H1 (cell line): ENCODE measurements at regions not wholly inside any gene's neighbourhood (a gene's known extent, or its start where the extent isn't known, plus 50 kb on each side); places are given as distances from the start of the nearest gene placed in this dataset.

Source experiments
- CTCF ChIA-PET: fragments of 300-600 bp; sonication (Branson Sonifier 250); formaldehyde crosslinking; loops from one replicate; lab custom pipeline; 2021; ENCODE audit not compliant: partially characterized antibody; lab: Charles Lee
- POLR2A ChIA-PET: fragments of 300-600 bp; sonication (Branson Sonifier 250); formaldehyde crosslinking; loops from one replicate; lab custom pipeline; 2021; ENCODE audit warnings: inconsistent platforms; ENCODE audit not compliant: partially characterized antibody; lab: Charles Lee
- DNase-seq, 2 experiments: peaks; one replicate each; pipeline versions ENCODE4 v3.0.0 to v3.0.0-alpha.2; 2010 to 2022; ENCODE audit warnings: low spot score in 2 of 2, low read depth in 1 of 2, mixed read lengths in 1 of 2
- FAIRE-seq: peaks from 2 replicates; lab custom pipeline; 2011; peaks lifted over from hg19 to GRCh38; lab: Jason Lieb, UNC
- H2AFZ ChIP-seq: 2 replicates; pipeline ENCODE4 v1.8.1; 2012; ENCODE audit warnings: low read length, inconsistent platforms
- H2AK5ac ChIP-seq: 2 replicates; pipeline ENCODE4 v1.6.1; 2013; ENCODE audit warnings: low read depth, low read length
- H2BK120ac ChIP-seq: replicated peaks from 2 replicates; pipeline ENCODE3; 2013; ENCODE audit warnings: low read depth, low read length, inconsistent platforms
- H2BK12ac ChIP-seq: 2 replicates; pipeline ENCODE4 v1.6.1; 2013; ENCODE audit warnings: low read depth, low read length
- H2BK15ac ChIP-seq: 2 replicates; pipeline ENCODE4 v1.6.1; 2013; ENCODE audit warnings: low read length
- H2BK20ac ChIP-seq: 2 replicates; pipeline ENCODE4 v1.6.1; 2013; ENCODE audit warnings: low read length
- H2BK5ac ChIP-seq: 2 replicates; pipeline ENCODE4 v1.6.1; 2013; ENCODE audit warnings: low read depth, low read length
- H3K14ac ChIP-seq: 2 replicates; pipeline ENCODE4 v1.6.1; 2013; ENCODE audit warnings: inconsistent platforms; ENCODE audit not compliant: insufficient read length
- H3K18ac ChIP-seq: 2 replicates; pipeline ENCODE4 v1.6.1; 2013; ENCODE audit warnings: low read length; ENCODE audit errors: extremely low read depth
- H3K23ac ChIP-seq: 2 replicates; pipeline ENCODE4 v1.6.1; 2013; ENCODE audit warnings: inconsistent platforms; ENCODE audit not compliant: insufficient read length
- H3K23me2 ChIP-seq: 2 replicates; pipeline ENCODE4 v1.6.1; 2013; ENCODE audit warnings: low read depth, low read length
- H3K27ac ChIP-seq: 2 replicates; pipeline ENCODE4 v1.6.1; 2011; ENCODE audit warnings: low read depth, low read length, inconsistent platforms
- H3K27me3 ChIP-seq, 4 experiments: replicated peaks in 1 of 4; 1 replicate in 1 of 4; 2 replicates in 3 of 4; pipeline versions ENCODE4 v1.6.1 to v1.8.1; 2011 to 2013; ENCODE audit warnings: low read length in 3 of 4, mild to moderate bottlenecking in 3 of 4, inconsistent platforms in 2 of 4, mixed read lengths in 2 of 4, moderate library complexity in 1 of 4; ENCODE audit not compliant: control insufficient read depth in 3 of 4, insufficient read depth in 3 of 4; ENCODE audit errors: extremely low read depth in 1 of 4
- H3K36me3 ChIP-seq, 4 experiments: 2 replicates each; pipeline versions ENCODE4 v1.6.1 to v1.8.1; 2011 to 2013; ENCODE audit warnings: mild to moderate bottlenecking in 4 of 4, low read length in 3 of 4, moderate library complexity in 2 of 4, control low read depth in 1 of 4, inconsistent platforms in 1 of 4; ENCODE audit not compliant: insufficient read depth in 4 of 4, control insufficient read depth in 2 of 4
- H3K4ac ChIP-seq: replicated peaks from 2 replicates; pipeline ENCODE3; 2013; ENCODE audit warnings: low read length, low read depth, mixed read lengths, inconsistent platforms; ENCODE audit not compliant: insufficient read length
- H3K4me1 ChIP-seq, 4 experiments: replicated peaks in 1 of 4; 1 replicate in 1 of 4; 2 replicates in 3 of 4; pipeline versions ENCODE4 v1.6.1 to v1.8.1; 2011 to 2013; ENCODE audit warnings: low read length in 3 of 4, inconsistent platforms in 2 of 4, mixed read lengths in 1 of 4; ENCODE audit not compliant: insufficient read depth in 4 of 4, control insufficient read depth in 3 of 4
- H3K4me2 ChIP-seq, 2 experiments: 2 replicates each; pipeline versions ENCODE4 v1.6.1 to v1.8.1; 2011 to 2013; ENCODE audit warnings: low read depth in 2 of 2, low read length in 2 of 2, control low read depth in 1 of 2, inconsistent platforms in 1 of 2, mild to moderate bottlenecking in 1 of 2; ENCODE audit not compliant: insufficient read depth in 1 of 2
- H3K4me3 ChIP-seq, 4 experiments: fragments of 200-600, 300-600 bp in 1 of 4; sonication (generic), shearing (Covaris generic), sonication (Bioruptor Twin) in 1 of 4; 2 replicates each; pipeline versions ENCODE4 v1.5.1 to v1.8.1; 2011 to 2016; ENCODE audit warnings: low read length in 4 of 4, low read depth in 3 of 4, control low read depth in 2 of 4, inconsistent platforms in 2 of 4, mild to moderate bottlenecking in 2 of 4, mixed read lengths in 1 of 4, moderate library complexity in 1 of 4; ENCODE audit not compliant: insufficient read depth in 2 of 4; ENCODE audit errors: extremely low read depth in 1 of 4
- H3K56ac ChIP-seq: replicated peaks from 2 replicates; pipeline ENCODE3; 2013; ENCODE audit warnings: low read depth, mild to moderate bottlenecking, mixed read lengths, low read length, inconsistent platforms; ENCODE audit not compliant: insufficient read length
- H3K79me1 ChIP-seq: 2 replicates; pipeline ENCODE4 v1.6.1; 2013; ENCODE audit warnings: low read depth, low read length, control low read depth
- H3K79me2 ChIP-seq, 2 experiments: 2 replicates each; pipeline versions ENCODE4 v1.6.1 to v1.8.1; 2012 to 2013; ENCODE audit warnings: low read length in 2 of 2, mild to moderate bottlenecking in 2 of 2, inconsistent platforms in 1 of 2; ENCODE audit not compliant: insufficient read depth in 2 of 2, control insufficient read depth in 1 of 2
- H3K9ac ChIP-seq, 4 experiments: replicated peaks in 1 of 4; 1 replicate in 1 of 4; 2 replicates in 3 of 4; pipeline versions ENCODE4 v1.6.1 to v1.8.1; 2011 to 2013; ENCODE audit warnings: low read depth in 3 of 4, low read length in 3 of 4, control low read depth in 2 of 4, mild to moderate bottlenecking in 2 of 4, moderate library complexity in 2 of 4, inconsistent platforms in 1 of 4; ENCODE audit errors: extremely low read depth in 1 of 4
- H3K9me3 ChIP-seq, 2 experiments: 2 replicates each; pipeline versions ENCODE4 v1.6.1 to v1.8.1; 2012 to 2013; ENCODE audit warnings: mild to moderate bottlenecking in 2 of 2, moderate library complexity in 2 of 2, control low read depth in 1 of 2, inconsistent platforms in 1 of 2, low read depth in 1 of 2, low read length in 1 of 2, mixed read lengths in 1 of 2; ENCODE audit not compliant: insufficient read depth in 2 of 2
- H4K20me1 ChIP-seq, 2 experiments: replicated peaks in 1 of 2; 2 replicates each; pipeline versions ENCODE3 to v1.8.1; 2011 to 2013; ENCODE audit warnings: inconsistent platforms in 2 of 2, low read length in 2 of 2, mild to moderate bottlenecking in 1 of 2; ENCODE audit not compliant: insufficient read depth in 2 of 2, control insufficient read depth in 1 of 2
- H4K5ac ChIP-seq: 2 replicates; pipeline ENCODE4 v1.6.1; 2013; ENCODE audit warnings: low read length, low read depth, mixed read lengths, inconsistent platforms; ENCODE audit not compliant: insufficient read length
- H4K8ac ChIP-seq: 2 replicates; pipeline ENCODE4 v1.8.0; 2013; ENCODE audit warnings: mild to moderate bottlenecking, moderate library complexity, low read length, inconsistent platforms; ENCODE audit not compliant: insufficient read depth; ENCODE audit errors: extremely low read depth
- H4K91ac ChIP-seq: replicated peaks from 2 replicates; pipeline ENCODE3; 2013; ENCODE audit warnings: low read length, mixed read lengths, inconsistent platforms; ENCODE audit not compliant: insufficient read length
- RXRA ChIP-seq: IDR thresholded peaks from 2 replicates; pipeline ENCODE4 v1.6.1; 2011; ENCODE audit warnings: low read depth, mild to moderate bottlenecking, low read length, moderate library complexity; ENCODE audit not compliant: insufficient read depth
- WGBS, 2 experiments: shearing (Covaris generic) in 1 of 2; methylation state at CpG; one replicate each; pipeline versions ENCODE4 v1.1.6 to v1.1.7; 2013 to 2015; ENCODE audit warnings: low lambda C conversion rate in 2 of 2, mixed read lengths in 2 of 2, inconsistent platforms in 1 of 2, low coverage in 1 of 2, missing lambda C conversion rate in 1 of 2; ENCODE audit not compliant: insufficient replicate concordance in 2 of 2, insufficient coverage in 1 of 2, insufficient read length in 1 of 2; ENCODE audit errors: extremely low coverage in 1 of 2, missing lambda C conversion rate in 1 of 2; 5-methylcytosine and 5-hydroxymethylcytosine counted together

- H2BK20ac ChIP-seq: no peak overlapping the region
- TF ChIP-seq RXRA: no peak
- H3K4me1 ChIP-seq: no peaks in the 10 kb centered on the region
- H3K18ac ChIP-seq: no peak overlapping the region
- no peak overlapping the region for H2AFZ ChIP-seq
- FAIRE-seq: no peak
- no peak overlapping the region for H3K23ac ChIP-seq
- H4K5ac ChIP-seq: no peak overlapping the region
- H3K4ac ChIP-seq: no peak overlapping the region
- H3K4me2 ChIP-seq: no peak overlapping the region
- no peaks in the 10 kb centered on the region for H4K20me1 ChIP-seq
- 89% methylated on average over 6 of the region's 6 CpGs; no CpG with 5 or more reads in 1 of the 2 experiments for WGBS, 2 experiments
- H2BK120ac ChIP-seq: no peak overlapping the region
- no peaks in the 10 kb centered on the region for H3K79me2 ChIP-seq
- no peak overlapping the region for H2BK5ac ChIP-seq
- H3K14ac ChIP-seq: no peak overlapping the region
- no peaks in the 10 kb centered on the region for H3K36me3 ChIP-seq
- ChIA-PET POLR2A (no interaction called here), CTCF (no interaction called here)
- no peak overlapping the region for H2BK15ac ChIP-seq
- H3K27ac ChIP-seq: no peak overlapping the region
- H3K79me1 ChIP-seq: no peaks in the 10 kb centered on the region
- H2AK5ac ChIP-seq: no peak overlapping the region
- H4K91ac ChIP-seq: no peak overlapping the region
- H3K4me3 ChIP-seq: no peak overlapping the region
- H3K9me3 ChIP-seq: no peaks in the 10 kb centered on the region
- H2BK12ac ChIP-seq: no peak overlapping the region
- H3K27me3 ChIP-seq: no peaks in the 10 kb centered on the region
- H4K8ac ChIP-seq: no peak overlapping the region
- no peaks in the 10 kb centered on the region for H3K23me2 ChIP-seq
- H3K9ac ChIP-seq: no peak overlapping the region
- no peak overlapping the region for H3K56ac ChIP-seq
- DNase-seq: no peak
Measured at GRCh38 chr18:22056950-22057349, 112.4 kb upstream of the GATA6 start.
